GM06990 (cell line): ENCODE measurements at regions not wholly inside any gene's neighbourhood (a gene's known extent, or its start where the extent isn't known, plus 50 kb on each side); places are given as distances from the start of the nearest gene placed in this dataset.
A peak's percentile ranks its signal among the peaks of the same experiment; 100 is the strongest.

Experiments used
- DNase-seq: peaks from one replicate; pipeline ENCODE4 v3.0.0-alpha.2; 2011; ENCODE audit not compliant: insufficient read length; ENCODE audit errors: extremely low read depth
- H3K27me3 ChIP-seq: replicated peaks from 2 replicates; pipeline ENCODE4 v1.6.0; 2011; ENCODE audit warnings: low read length; ENCODE audit not compliant: control insufficient read depth, insufficient read depth
- H3K36me3 ChIP-seq: 2 replicates; pipeline ENCODE4 v1.5.1; 2011; ENCODE audit warnings: low read length; ENCODE audit not compliant: control insufficient read depth, insufficient read depth
- H3K4me3 ChIP-seq: replicated peaks from 2 replicates; pipeline ENCODE4 v1.5.1; 2011; ENCODE audit warnings: low read depth, mild to moderate bottlenecking, control low read depth, low read length
- CTCF ChIP-seq: IDR thresholded peaks from 2 replicates; pipeline ENCODE4 v1.5.1; 2011; ENCODE audit warnings: low read length, control low read depth, mild to moderate bottlenecking, inconsistent platforms; ENCODE audit not compliant: insufficient read depth, poor library complexity, severe bottlenecking

GRCh38 chr2:147709655-147710054 lies 135.2 kb upstream of the ACVR2A start:
- TF ChIP-seq CTCF: no peak
- DNase-seq: no peak
- Histone ChIP-seq H3K36me3 (no peaks in the 10 kb centered on the region), H3K27me3 (no peaks in the 10 kb centered on the region), H3K4me3 (no peak overlapping the region)

- H3K4me3 ChIP-seq: no peak overlapping the region
- no peak for TF ChIP-seq CTCF
- no peaks in the 10 kb centered on the region for H3K36me3 ChIP-seq
- H3K27me3 ChIP-seq: no peaks in the 10 kb centered on the region
- no peak for DNase-seq
Measured at GRCh38 chr2:147703171-147703570, 141.7 kb upstream of the ACVR2A start.

- Histone ChIP-seq H3K27me3 (no peaks in the 10 kb centered on the region), H3K36me3 (no peaks in the 10 kb centered on the region), H3K4me3 (no peak overlapping the region)
- DNase-seq: no peak
- no peak for TF ChIP-seq CTCF
Measured at GRCh38 chr2:147698166-147698565, 146.7 kb upstream of the ACVR2A start.

- TF ChIP-seq CTCF: no peak
- no peak overlapping the region for H3K4me3 ChIP-seq
- DNase-seq: no peak
- no peaks in the 10 kb centered on the region for H3K36me3 ChIP-seq
- H3K27me3 ChIP-seq: no peaks in the 10 kb centered on the region
Measured at GRCh38 chr2:147696426-147696825, 148.4 kb upstream of the ACVR2A start.

- H3K36me3 ChIP-seq: no peaks in the 10 kb centered on the region
- no peak for TF ChIP-seq CTCF
- H3K4me3 ChIP-seq: no peak overlapping the region
- H3K27me3 ChIP-seq: no peaks in the 10 kb centered on the region
- peak; percentile 76 for DNase-seq
Measured at GRCh38 chr2:147689220-147689909, 155.5 kb upstream of the ACVR2A start.

- Histone ChIP-seq H3K4me3 (no peak overlapping the region), H3K36me3 (no peaks in the 10 kb centered on the region), H3K27me3 (no peaks in the 10 kb centered on the region)
- no peak for TF ChIP-seq CTCF
- no peak for DNase-seq
Measured at GRCh38 chr2:147688242-147688641, 156.6 kb upstream of the ACVR2A start.
